ENCODE measurements at regions not wholly inside any gene's neighbourhood (a gene's known extent, or its start where the extent isn't known, plus 50 kb on each side); places are given as distances from the start of the nearest gene placed in this dataset.

DNA sequence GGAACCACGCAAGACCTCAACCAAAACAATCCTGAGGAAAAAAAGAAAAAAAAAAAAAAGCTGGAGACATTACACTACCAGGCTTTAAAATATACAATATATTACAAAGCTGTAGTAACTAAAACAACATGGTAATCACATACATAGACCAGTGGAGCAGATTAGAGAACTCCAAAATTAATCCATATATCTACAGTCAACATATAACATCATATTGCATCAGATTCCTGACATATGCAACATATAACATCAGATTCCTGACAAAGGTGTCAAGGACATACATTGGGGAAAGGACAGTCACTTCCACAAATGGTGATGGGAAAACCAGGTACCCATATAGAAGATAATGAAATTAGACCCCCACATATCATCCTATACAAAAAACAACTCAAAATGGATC lies 145.8 kb downstream of the BTG1 start:
- DNase-seq (ENCODE audit: low read depth): no peak

DNA sequence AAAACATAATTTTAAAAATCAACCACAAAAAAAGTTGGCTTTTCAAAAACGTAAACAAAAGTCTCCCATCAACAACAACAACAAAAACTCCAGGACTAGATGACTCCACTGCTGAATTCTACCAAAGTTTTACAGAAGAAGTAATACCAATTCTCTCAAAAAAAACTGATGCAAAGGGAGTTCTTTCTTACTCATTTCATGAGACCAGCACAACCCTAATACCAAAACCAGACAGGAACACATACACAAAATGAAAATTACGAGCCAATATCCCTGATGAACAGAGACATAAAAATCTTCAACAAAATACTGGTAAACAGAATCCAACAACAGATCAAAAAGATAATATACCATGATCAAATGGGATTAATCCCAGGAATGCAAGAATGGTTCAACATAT lies 147.3 kb downstream of the BTG1 start:
- no peak for DNase-seq (ENCODE audit: low read depth)

DNA sequence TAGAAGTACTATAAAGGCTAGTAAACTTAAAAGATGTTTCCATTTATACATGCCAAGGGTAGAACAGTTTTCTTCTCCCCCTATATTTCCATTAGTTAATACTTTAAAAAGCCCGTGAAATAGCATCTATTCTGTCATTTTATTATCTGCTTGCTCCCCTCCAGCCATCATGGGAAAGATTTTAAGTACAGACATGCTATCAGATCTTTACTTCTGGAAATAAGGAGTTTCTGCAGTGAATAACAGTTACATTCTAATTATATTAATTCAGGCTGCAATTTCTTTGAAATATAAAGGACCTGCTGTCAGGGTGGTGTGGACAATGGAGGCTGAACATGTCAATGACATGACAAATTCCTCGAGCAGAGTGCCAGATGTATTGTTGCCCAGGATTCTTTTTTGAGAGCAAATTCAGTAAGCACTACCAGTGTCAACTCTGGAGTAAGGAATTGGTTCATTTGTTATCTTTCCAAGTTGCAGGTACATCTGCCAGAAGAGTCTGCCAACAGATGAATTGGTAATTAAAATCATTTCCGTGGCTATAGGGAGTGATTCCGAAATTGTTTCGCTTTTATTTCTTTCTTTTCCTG lies 151.3 kb downstream of the BTG1 start:
- DNase-seq (ENCODE audit: low read depth): no peak

DNA sequence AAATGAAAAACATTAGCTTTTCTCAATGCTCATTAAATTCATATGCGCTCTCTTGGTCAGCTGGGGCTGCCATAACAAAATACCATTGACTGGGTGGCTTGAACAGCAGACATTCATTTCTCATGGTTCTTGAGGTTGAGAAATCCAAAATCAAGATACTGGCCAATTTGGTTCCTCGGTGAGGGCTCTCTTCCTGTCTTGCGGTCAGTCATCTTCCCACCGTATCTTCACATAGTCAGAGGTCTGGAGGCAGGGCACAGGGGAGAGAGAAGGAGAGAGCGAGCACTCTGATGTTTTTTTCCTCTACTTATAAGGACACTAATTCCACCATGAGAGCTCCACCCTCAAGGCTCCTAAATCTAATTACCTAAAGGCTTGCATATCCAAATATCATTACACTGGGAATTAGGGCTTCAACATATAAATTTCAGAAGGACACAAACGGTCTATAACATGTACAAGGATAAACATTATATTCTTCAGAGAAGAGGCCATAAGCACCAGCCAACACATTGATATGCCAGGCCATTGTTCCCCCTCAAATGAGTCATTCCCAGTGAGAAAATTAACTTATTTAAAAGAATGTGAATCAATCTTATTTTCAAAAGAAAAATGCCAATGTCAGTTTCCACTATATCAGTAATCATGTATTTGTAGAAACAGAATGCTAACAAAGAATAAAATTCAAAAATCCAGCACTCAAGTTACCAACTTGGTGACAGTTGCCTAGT lies 152.2 kb downstream of the BTG1 start:
- no peak for DNase-seq (ENCODE audit: low read depth)

DNA sequence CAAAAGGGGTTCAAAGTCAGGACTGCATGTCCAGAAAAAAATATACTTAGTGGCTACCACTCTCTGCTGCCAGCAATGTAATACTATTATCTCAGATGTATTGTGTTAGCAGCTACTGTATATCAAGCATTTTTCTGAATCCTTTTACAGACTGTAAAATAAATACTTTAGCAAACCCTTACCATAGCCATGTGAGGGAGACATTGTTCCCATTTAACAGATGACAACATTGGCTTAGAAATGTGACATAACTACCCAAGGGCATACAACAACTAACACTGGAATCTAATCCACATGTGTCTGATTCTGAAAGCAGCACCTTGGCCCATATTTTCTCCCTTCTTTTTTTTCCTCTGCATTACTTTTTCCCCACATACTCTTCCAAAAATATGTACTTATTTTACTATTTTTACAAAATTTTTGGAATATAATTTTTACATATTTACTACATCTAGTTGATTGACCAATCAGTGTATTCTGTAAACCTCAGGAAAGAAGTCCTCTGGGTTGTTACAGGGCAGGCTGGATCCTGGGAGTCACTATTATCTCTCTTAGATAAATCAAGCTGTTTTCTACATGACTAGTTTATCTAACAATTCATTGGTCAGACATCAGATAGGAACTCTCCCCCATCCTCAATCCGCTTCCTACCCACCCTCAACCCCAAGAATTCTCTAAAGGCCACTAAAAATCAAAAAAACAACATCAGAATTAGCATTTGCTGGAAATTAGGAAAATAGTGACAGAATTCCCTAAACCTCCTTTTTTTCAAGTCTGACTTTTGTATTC lies 154.1 kb downstream of the BTG1 start:
- no peak for DNase-seq (ENCODE audit: low read depth)

DNA sequence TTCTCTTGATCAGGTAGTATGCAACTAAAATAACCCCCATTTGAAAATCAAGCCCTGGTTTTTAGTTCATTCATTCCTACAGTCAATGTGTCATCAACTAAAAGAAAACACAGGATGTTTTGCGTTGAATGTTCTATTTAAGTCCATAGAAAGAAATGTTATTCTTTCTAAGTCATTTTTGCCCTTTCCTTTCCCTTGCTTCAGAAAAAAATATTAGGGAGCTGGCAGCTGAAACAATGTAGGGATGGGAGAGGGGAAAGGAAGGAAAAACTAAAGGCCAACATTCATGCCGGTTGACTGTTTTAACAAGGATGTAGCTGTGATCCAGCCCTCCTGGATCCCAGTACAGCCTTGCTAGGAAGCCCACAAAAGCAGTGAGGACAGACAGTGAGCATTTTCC lies 155.1 kb downstream of the BTG1 start:
- no peak for DNase-seq (ENCODE audit: low read depth)

DNA sequence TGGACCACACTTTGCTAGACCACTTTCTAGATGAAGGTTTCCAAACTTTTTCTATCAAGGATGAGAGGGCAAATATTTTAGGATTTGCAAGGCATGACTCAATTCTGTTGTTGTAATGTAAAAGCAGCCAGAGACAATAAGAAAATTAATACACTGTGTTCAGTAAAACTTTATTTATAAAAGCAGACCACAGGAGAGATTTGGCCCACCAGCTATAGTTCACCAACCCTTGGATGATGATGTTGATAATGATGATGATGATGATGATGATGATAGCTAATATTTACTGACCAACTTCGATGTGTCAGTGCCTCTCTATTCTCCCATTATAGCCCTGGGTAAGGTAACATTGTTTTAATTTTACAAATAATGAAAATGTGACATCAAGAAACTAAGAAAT lies 156.5 kb downstream of the BTG1 start:
- DNase-seq (ENCODE audit: low read depth): no peak

DNA sequence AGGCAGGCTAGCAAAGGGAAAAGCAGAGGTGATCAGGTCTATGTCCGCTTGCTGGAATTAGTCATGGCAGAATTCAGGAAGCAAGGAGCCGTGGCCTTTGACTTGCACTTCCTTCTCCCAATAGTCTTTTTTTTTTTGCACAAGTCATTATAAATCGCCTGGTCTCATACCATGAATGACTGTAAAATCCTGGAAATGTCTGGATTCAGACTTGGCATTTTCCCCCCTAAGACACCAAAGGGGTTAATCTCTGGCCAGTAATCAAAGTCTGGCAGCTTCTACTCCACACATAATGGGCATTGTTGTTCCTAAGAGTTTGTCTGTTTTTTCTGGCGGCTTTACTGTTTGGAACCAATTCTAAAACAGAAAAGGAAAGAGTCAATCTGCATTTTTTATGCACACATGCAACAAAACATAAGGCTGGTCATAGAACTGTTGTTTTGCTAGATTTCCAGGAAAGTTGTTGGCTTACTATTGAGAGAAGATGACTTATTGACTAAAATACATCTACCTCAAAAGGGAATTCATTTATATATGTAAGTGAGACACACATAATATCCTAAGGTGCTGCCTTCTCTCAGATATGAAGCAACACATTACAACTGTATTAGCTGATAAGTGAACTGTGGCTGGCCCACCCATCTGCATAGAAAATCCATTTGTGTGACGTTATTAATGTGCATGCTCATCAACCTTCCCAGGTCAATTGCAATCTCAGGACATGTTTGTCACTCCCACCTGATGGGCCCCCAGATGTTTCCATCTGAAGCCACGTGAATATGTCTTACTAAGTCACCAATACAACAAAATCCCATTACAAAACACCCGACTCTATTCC lies 157.3 kb downstream of the BTG1 start:
- DNase-seq (ENCODE audit: low read depth): no peak

DNA sequence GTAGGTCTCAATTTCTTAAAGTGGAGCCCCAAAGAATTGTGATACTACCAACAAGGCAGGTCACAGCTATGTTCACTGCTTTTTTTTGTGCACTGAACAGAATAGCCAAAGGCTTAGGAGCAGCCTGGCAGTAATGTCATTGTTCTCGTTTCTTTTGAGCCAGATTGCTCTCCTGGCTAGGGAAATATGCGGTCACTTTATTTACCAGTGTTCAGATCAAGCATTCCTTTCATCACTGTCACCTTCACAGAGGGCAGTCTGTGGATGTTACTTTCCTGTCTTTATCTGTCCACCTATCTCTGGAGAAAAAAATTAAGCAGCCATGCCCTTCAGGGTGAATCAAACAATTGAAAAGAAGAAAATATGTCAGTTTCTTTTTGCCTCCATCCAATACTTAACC lies 159.6 kb downstream of the BTG1 start:
- DNase-seq (ENCODE audit: low read depth): no peak

DNA sequence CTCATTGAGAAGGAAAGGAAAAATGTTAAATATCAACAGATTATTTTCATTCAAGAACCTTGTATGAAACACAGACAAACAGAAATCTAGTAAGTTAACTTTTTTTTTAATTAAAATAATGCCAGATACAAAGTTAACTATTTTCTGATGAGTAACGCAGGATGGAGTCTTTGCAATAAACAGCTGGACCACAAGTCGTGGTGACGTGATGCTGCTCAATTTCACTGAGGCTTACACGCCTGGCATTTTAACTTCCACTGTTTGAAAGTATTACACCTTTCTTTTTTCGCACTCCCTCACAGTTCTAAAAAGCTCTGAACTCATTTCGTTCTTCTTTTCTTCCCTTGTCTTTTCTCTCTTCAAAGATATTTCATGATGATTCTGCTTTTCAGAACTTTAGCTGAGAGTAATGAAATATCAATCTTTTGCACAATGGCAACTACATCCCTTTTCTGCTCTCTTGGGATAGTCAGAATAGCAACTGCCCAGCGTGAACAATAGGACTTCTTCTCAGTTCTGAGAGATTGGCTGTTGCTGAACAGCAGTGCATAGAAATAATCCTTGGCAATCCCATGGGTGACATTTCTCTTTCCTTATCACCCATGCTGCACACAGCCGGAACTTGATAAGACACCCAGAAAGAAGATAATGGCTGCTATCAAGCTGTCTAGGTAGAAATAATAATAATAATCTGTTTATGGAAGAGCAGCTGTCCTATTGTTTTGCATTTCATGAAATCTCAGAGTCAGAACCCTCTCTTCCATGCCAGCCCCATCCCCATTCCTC lies 160.5 kb downstream of the BTG1 start:
- no peak for DNase-seq (ENCODE audit: low read depth)

DNA sequence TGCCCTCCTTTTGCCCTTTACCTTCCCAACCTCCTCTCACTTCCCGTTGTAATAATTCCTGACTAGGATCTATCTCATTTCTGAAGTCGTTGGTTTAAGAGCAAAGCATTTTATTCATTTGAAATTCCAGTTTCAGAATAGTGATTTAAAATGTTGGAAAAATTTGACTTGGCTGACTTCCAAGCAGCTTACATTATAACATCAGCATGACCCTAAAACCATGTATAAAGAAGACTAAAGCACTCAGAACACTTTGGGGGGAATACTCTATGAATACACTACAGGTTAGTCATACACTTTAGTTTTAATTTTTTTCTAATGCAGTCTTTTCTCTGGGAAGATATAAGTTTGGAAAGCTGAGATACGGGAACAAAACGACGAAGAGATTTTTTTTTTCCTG lies 161.1 kb downstream of the BTG1 start:
- no peak for DNase-seq (ENCODE audit: low read depth)

DNA sequence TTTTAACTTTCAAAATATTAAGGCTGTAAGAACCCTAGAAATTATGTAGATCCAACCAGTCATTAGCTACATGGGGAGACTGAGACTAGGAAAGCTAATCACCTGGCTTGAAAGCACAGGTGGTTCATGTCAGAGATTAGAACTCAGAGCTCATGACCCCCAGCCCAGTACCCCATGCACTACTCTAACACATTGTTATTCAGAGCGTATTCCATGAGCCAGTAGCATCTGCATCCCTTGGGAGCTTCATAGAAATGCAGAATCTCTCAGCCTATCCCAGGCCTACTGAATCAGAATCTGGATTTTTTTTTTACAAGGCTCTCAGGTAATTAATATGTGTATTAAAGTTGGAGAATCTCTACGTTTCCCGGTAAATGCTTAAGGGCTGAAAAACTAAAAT lies 161.7 kb downstream of the BTG1 start:
- DNase-seq (ENCODE audit: low read depth): no peak

DNA sequence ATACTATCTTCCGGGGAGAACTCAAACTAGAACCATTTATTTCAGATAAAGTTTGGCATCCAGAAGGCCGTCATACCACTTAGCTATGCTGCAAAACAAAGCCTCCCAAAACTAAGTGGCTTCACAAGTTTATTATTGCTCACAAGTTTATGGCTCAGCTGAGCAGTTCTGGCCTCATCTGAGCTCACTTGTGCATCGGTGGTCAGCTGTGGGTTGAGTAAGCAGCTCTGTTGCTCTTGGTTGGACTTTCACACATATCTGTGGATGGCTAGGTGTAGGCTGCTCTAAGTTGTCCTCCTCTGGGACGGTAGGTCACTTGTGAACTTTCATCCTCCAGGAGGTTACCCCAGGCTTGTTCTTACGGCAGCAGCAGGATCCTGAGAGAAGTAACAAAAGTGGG lies 162.7 kb downstream of the BTG1 start:
- DNase-seq (ENCODE audit: low read depth): no peak

DNA sequence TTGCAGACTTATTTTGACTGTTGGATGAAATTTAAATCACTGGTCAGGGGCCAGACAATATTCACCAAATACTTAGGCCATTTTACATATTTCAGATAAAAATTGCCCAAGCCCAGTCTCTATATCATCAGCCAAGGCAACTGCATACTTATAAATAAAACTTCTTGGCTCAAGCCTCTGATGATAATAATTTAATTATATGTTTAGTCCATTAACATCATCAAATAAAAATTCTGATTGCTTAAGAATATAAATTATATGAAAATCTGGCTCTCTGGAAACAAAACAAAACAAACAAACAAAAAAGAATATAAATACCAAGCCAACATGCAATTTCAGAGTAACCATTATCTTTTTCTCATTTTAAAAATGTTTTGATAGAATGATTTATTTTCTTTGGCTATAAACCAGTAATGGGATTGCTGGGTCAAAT lies 165.2 kb downstream of the BTG1 start:
- DNase-seq (ENCODE audit: low read depth): no peak

DNA sequence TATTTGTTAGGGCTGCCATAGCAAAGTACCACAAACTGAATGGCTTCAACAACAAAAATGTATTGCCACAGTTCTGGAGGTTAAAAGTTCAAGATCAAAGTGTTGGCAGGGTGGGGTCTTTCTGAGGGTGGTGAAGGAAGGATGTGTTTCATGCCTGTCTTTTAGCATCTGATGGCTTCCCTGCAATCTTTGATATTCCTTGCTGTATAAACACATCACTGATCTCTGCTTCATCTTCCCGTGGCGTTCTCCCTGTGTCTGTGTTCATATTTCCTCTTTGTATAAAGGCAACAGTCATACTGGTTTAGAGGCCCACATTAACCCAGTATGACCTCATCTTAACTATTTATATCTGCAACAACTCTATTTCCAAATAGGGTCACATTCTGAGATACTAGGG lies 167.5 kb downstream of the BTG1 start:
- peak; percentile 2 for DNase-seq (ENCODE audit: low read depth)

DNA sequence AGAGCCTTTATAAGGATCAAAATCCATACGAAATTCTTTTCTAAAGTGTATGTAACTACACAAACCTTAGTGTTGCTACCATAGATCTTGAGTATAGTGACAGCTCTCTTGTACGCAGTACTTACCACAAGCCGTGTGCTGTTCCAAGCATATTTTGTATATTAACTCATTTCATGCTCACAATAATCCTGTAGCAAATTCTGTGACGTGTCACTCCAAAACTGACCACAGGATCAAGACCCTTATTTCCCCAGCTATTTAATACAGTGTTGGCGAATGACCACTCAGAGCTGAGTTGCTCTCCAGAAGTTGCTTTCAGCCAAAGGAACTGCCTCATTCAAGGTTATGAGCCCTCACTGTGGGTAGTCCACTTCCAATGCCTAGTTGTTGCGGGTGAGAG lies 169.8 kb downstream of the BTG1 start:
- DNase-seq (ENCODE audit: low read depth): no peak

DNA sequence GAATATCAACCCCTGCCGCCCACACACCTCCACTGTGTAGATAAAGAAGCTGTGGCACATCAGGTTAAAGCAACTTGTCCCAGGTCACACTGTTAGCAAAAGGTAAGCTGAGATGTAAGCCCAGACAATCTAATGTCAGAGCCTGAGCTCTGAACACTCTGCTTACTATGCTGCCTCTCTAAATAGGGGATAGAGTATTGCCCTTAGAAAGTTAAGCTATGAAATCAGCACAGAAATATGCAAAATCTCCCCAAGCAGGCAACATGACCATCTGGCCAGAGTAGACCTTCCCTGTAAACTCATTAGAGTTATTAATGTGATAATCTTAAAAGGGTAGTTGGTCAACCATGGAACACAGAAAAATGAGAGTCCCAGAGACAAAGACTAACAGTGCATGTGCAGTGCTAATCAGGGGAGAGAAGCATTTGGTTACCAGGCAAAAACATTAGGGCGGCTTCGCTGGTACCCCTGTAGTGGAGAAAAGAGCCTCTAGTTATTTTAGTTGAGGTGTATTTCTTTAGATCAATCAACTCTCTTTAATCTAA lies 171.0 kb downstream of the BTG1 start:
- no peak for DNase-seq (ENCODE audit: low read depth)

DNA sequence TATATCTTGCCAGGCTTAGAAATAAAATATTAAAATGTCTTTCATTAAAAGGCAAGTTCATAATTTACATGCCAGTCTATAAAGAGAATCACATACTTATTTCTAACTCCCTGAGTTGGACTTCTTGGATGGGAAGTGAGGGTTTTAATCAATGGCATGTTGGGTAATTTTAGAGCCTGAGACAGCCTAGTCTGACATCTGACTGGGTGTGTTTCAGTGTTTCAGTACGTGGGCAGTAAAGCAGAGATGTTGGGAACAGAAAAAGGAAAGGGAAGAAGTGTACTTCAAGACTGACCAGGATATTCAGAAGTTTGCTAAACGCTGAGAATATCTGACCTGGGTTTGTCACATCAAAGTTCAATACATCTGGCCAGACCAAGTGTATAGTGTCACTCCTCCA lies 171.8 kb downstream of the BTG1 start:
- DNase-seq (ENCODE audit: low read depth): no peak

DNA sequence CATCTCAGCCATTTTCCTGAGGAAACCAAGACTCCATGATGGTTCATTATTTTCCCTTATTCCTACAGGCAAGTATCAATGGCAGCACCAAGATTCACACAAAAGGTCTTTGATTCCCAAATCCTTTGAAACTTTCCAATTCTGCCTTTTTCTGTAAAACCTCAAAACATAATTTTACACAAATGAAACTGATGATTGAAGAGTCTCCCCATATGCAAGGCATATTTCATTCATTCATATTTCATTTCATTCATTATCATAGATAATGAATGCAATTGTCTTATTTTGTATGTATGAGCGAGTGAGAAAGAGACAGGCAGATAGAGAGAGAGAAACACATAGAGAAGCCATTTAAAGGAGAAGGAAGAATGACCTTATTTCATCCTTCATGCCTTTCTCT lies 172.8 kb downstream of the BTG1 start:
- no peak for DNase-seq (ENCODE audit: low read depth)

DNA sequence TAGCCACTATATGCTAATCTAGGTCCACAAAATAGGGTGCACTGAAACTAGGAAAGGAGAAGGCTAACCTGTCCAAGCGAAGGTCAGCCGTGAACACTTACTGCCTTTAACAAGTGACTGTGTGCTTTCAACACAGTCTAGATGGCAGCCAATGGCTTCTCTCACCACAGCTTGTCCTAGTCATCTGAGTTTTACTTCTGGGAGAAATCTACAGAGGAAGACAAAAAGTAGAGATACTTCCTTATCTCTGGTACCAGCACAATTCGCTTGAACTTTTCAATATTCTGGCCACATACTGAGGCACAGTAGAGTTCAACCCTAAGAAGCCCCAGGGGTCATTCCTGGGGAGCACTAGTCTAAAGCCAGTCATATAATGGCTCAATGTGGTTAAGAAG lies 176.9 kb downstream of the BTG1 start:
- no peak for DNase-seq (ENCODE audit: low read depth)

DNA sequence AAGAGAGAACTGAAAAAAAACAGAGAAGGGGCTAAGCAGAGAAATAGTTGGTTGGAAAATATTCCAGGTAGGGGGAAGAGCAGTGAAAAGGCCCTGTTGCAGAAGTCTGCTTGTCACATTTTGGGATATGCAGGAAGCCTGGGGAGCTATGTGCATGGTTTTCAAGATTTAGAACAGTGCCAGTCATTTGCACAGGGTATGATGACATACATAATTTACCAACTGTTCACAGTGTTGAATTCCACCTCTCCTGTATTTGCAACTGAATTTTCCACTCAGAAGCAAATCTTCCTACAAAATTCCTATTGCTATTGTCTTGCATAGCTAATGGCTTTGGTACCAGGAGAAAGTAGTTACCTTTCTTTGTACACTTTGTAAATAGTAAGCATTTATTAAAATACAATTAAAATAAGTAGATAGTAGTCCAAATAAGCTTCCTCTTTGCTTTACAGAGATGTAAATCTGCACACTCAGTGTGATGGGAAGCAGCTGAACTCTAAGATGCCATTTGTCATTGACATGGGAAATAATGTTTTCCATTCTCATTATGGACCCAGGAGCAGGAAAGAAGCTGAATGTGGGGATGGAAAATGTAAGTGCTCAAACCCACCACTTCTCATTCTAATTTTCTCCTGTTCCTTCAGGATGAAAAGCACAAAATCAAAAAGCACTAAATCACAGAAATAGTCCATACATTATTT lies 177.4 kb downstream of the BTG1 start:
- DNase-seq (ENCODE audit: low read depth): no peak

All from activated T-helper 1 cell treated with Interleukin-2 at 50 U/mL for 16 hours (primary cell).